ENCODE measurements at regions not wholly inside any gene's neighbourhood (a gene's known extent, or its start where the extent isn't known, plus 50 kb on each side); places are given as distances from the start of the nearest gene placed in this dataset.

- intact Hi-C loops (cut with DNase I; ENCODE audit: low total_unique reads): no loop called here
- 57 to 69% methylated on average over 2 of the region's 2 CpGs for WGBS, 2 donors
- no peak overlapping the region for H3K27ac ChIP-seq
- no peaks in the 10 kb centered on the region for H3K27me3 ChIP-seq
- H3K36me3 ChIP-seq (ENCODE audit: low read depth, missing control alignments): no peaks in the 10 kb centered on the region
- H3K9me3 ChIP-seq: no peaks in the 10 kb centered on the region
- TF ChIP-seq CTCF (IDR thresholded peaks at IDR 0.05): no peak
- TF ChIP-seq POLR2A (IDR thresholded peaks at IDR 0.05): no peak
- DNase-seq: no peak
- H3K4me3 ChIP-seq: no peak overlapping the region
- no peaks in the 10 kb centered on the region for H3K4me1 ChIP-seq
Observed at GRCh38 chr2:83933749-83934148, 525.3 kb downstream of the SUCLG1 start.

- no peaks in the 10 kb centered on the region for H3K9me3 ChIP-seq
- H3K27me3 ChIP-seq: no peaks in the 10 kb centered on the region
- H3K27ac ChIP-seq: no peak overlapping the region
- no peak for DNase-seq
- intact Hi-C loops (cut with DNase I; ENCODE audit: low total_unique reads): no loop called here
- no peaks in the 10 kb centered on the region for H3K4me1 ChIP-seq
- no peak overlapping the region for H3K4me3 ChIP-seq
- no peaks in the 10 kb centered on the region for H3K36me3 ChIP-seq (ENCODE audit: low read depth, missing control alignments)
- WGBS, 2 donors: 64 to 74% methylated on average over 2 of the region's 2 CpGs
- TF ChIP-seq POLR2A (IDR thresholded peaks at IDR 0.05): no peak
- TF ChIP-seq CTCF (IDR thresholded peaks at IDR 0.05): no peak
Observed at GRCh38 chr2:83923531-83923930, 535.5 kb downstream of the SUCLG1 start.

- intact Hi-C loops (cut with DNase I; ENCODE audit: low total_unique reads): no loop called here
- TF ChIP-seq POLR2A (IDR thresholded peaks at IDR 0.05) (no peak), CTCF (IDR thresholded peaks at IDR 0.05) (no peak)
Observed at GRCh38 chr2:83916559-83916958, 542.5 kb downstream of the SUCLG1 start.

GRCh38 chr2:83915381-83915780 is 543.7 kb downstream of the SUCLG1 start:
- Histone ChIP-seq H3K4me1 (no peaks in the 10 kb centered on the region), H3K27me3 (no peaks in the 10 kb centered on the region), H3K4me3 (no peak overlapping the region), H3K27ac (no peak overlapping the region), H3K36me3 (ENCODE audit: low read depth, missing control alignments) (no peaks in the 10 kb centered on the region), H3K9me3 (no peaks in the 10 kb centered on the region)
- DNase-seq: no peak
- TF ChIP-seq CTCF (IDR thresholded peaks at IDR 0.05) (no peak), POLR2A (IDR thresholded peaks at IDR 0.05) (no peak)
- intact Hi-C loops (cut with DNase I; ENCODE audit: low total_unique reads): no loop called here

More at GRCh38 chr2:83916559-83916958, 542.5 kb downstream of the SUCLG1 start:
- no peak overlapping the region for H3K4me3 ChIP-seq
- H3K9me3 ChIP-seq: no peaks in the 10 kb centered on the region
- H3K4me1 ChIP-seq: no peaks in the 10 kb centered on the region
- H3K36me3 ChIP-seq (ENCODE audit: low read depth, missing control alignments): no peaks in the 10 kb centered on the region
- no peaks in the 10 kb centered on the region for H3K27me3 ChIP-seq
- H3K27ac ChIP-seq: no peak overlapping the region
- no peak for DNase-seq

- Histone ChIP-seq H3K27me3 (no peaks in the 10 kb centered on the region), H3K36me3 (ENCODE audit: low read depth, missing control alignments) (no peaks in the 10 kb centered on the region), H3K9me3 (no peaks in the 10 kb centered on the region), H3K4me1 (no peaks in the 10 kb centered on the region), H3K4me3 (no peak overlapping the region), H3K27ac (no peak overlapping the region)
- intact Hi-C loops (cut with DNase I; ENCODE audit: low total_unique reads): no loop called here
- DNase-seq: no peak
- TF ChIP-seq CTCF (IDR thresholded peaks at IDR 0.05): no peak
- no peak for TF ChIP-seq POLR2A (IDR thresholded peaks at IDR 0.05)
Observed at GRCh38 chr2:83908750-83909149, 550.3 kb downstream of the SUCLG1 start.

All from testis (tissue), 2 donors.